HG03558 (cell line): ENCODE measurements at regions not wholly inside any gene's neighbourhood (a gene's known extent, or its start where the extent isn't known, plus 50 kb on each side); places are given as distances from the start of the nearest gene placed in this dataset.

Experiments used
- ATAC-seq: cut with Tn5 transposase; IDR thresholded peaks from one replicate; pipeline ENCODE4 v1.9.1; 2021; ENCODE audit warnings: moderate number of reproducible peaks; ENCODE audit not compliant: unreplicated experiment; ENCODE audit errors: extremely low read depth

- no peak for ATAC-seq
Measured at GRCh38 chr9:11973511-11973910, 719.7 kb upstream of the TYRP1 start.

- no peak for ATAC-seq
Measured at GRCh38 chr9:11992866-11993265, 700.3 kb upstream of the TYRP1 start.

GRCh38 chr9:12014488-12014887 lies 678.7 kb upstream of the TYRP1 start:
- ATAC-seq: no peak

GRCh38 chr9:12054235-12054634 lies 639.0 kb upstream of the TYRP1 start:
- ATAC-seq: no peak

GRCh38 chr9:12056874-12057273 lies 636.3 kb upstream of the TYRP1 start:
- no peak for ATAC-seq

GRCh38 chr9:12060067-12060466 lies 633.1 kb upstream of the TYRP1 start:
- no peak for ATAC-seq

- ATAC-seq: no peak
Measured at GRCh38 chr9:12060811-12061210, 632.4 kb upstream of the TYRP1 start.

GRCh38 chr9:12065050-12065449 lies 628.1 kb upstream of the TYRP1 start:
- ATAC-seq: no peak

- ATAC-seq: no peak
Measured at GRCh38 chr9:12065686-12066085, 627.5 kb upstream of the TYRP1 start.

GRCh38 chr9:12066455-12067035 lies 626.6 kb upstream of the TYRP1 start:
- ATAC-seq: no peak

GRCh38 chr9:12069366-12069765 lies 623.8 kb upstream of the TYRP1 start:
- no peak for ATAC-seq

GRCh38 chr9:12085399-12085798 lies 607.8 kb upstream of the TYRP1 start:
- ATAC-seq: no peak

- no peak for ATAC-seq
Measured at GRCh38 chr9:12091865-12092527, 601.2 kb upstream of the TYRP1 start.

- no peak for ATAC-seq
Measured at GRCh38 chr9:12094046-12094445, 599.1 kb upstream of the TYRP1 start.

- no peak for ATAC-seq
Measured at GRCh38 chr9:12095931-12096330, 597.3 kb upstream of the TYRP1 start.

- no peak for ATAC-seq
Measured at GRCh38 chr9:12133416-12133815, 559.8 kb upstream of the TYRP1 start.

- ATAC-seq: no peak
Measured at GRCh38 chr9:12141422-12141821, 551.8 kb upstream of the TYRP1 start.

- ATAC-seq: no peak
Measured at GRCh38 chr9:12155401-12156134, 537.6 kb upstream of the TYRP1 start.

GRCh38 chr9:12162181-12162815 lies 530.9 kb upstream of the TYRP1 start:
- ATAC-seq: no peak

GRCh38 chr9:12163723-12164458 lies 529.3 kb upstream of the TYRP1 start:
- no peak for ATAC-seq
